ENCODE measurements at regions not wholly inside any gene's neighbourhood (a gene's known extent, or its start where the extent isn't known, plus 50 kb on each side); places are given as distances from the start of the nearest gene placed in this dataset.

DNA sequence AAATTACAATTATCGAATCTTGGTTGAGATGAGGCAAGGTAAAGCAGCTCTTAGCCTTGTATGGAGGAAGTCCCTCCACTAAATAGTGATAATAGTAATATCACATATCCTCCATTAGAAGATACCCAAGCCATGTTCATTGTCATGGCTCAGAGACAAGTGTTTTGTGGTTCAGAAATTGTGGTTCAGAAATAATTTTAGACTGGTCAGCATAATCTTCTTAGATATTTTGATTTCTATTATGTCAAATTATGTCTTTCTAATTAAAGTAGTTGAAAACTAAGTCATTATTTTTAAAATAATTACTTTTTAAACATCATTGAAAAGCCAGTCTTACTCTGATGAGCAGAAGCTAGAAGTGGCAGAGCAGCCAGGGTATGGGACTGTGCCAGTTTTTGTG is 507.7 kb downstream of the HTR7 start:
- TF ChIP-seq, protein P1, sequence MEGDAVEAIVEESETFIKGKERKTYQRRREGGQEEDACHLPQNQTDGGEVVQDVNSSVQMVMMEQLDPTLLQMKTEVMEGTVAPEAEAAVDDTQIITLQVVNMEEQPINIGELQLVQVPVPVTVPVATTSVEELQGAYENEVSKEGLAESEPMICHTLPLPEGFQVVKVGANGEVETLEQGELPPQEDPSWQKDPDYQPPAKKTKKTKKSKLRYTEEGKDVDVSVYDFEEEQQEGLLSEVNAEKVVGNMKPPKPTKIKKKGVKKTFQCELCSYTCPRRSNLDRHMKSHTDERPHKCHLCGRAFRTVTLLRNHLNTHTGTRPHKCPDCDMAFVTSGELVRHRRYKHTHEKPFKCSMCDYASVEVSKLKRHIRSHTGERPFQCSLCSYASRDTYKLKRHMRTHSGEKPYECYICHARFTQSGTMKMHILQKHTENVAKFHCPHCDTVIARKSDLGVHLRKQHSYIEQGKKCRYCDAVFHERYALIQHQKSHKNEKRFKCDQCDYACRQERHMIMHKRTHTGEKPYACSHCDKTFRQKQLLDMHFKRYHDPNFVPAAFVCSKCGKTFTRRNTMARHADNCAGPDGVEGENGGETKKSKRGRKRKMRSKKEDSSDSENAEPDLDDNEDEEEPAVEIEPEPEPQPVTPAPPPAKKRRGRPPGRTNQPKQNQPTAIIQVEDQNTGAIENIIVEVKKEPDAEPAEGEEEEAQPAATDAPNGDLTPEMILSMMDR (IDR thresholded peaks at IDR 0.05; ENCODE audit: insufficient read depth, low read length, poor library complexity, severe bottlenecking), result no peak
- TF ChIP-seq EZH2phosphoT487 (conservative IDR thresholded peaks at IDR 0.05; ENCODE audit: low read length), result no peak

Measured in SU-DHL-6 (cell line).